AML-193 (cell line): ENCODE measurements at regions not wholly inside any gene's neighbourhood (a gene's known extent, or its start where the extent isn't known, plus 50 kb on each side); places are given as distances from the start of the nearest gene placed in this dataset.
A peak's percentile ranks its signal among the peaks of the same experiment; 100 is the strongest.
"Not testable (repeated sequence)": the region's sequence is repeated elsewhere in the genome, so short reads cannot be mapped to it uniquely, and the experiment has no call there.

Experiments
- DNase-seq, 2 experiments: peaks; one replicate each; lab custom pipeline; 2025; lab: John Stamatoyannopoulos, UW

GRCh38 chr5:121485281-121485680 lies 366.4 kb upstream of the FTMT start:
- no peak for DNase-seq

GRCh38 chr5:121485999-121486398 lies 365.7 kb upstream of the FTMT start:
- DNase-seq: not testable (repeated sequence)

GRCh38 chr5:121489972-121490371 lies 361.7 kb upstream of the FTMT start:
- no peak for DNase-seq

GRCh38 chr5:121497176-121497575 lies 354.5 kb upstream of the FTMT start:
- no peak for DNase-seq

- DNase-seq: no peak
Observed at GRCh38 chr5:121500310-121500709, 351.4 kb upstream of the FTMT start.

- DNase-seq: no peak
Observed at GRCh38 chr5:121503111-121503840, 348.4 kb upstream of the FTMT start.

GRCh38 chr5:121516997-121517396 lies 334.7 kb upstream of the FTMT start:
- DNase-seq: no peak

GRCh38 chr5:121525706-121526105 lies 326.0 kb upstream of the FTMT start:
- DNase-seq: no peak

GRCh38 chr5:121526908-121527307 lies 324.8 kb upstream of the FTMT start:
- DNase-seq: no peak

GRCh38 chr5:121533814-121534213 lies 317.9 kb upstream of the FTMT start:
- no peak for DNase-seq

GRCh38 chr5:121550989-121551388 lies 300.7 kb upstream of the FTMT start:
- DNase-seq: no peak

- DNase-seq: no peak
Observed at GRCh38 chr5:121559832-121560231, 291.9 kb upstream of the FTMT start.

GRCh38 chr5:121572061-121572460 lies 279.6 kb upstream of the FTMT start:
- no peak for DNase-seq

GRCh38 chr5:121573721-121574382 lies 277.8 kb upstream of the FTMT start:
- no peak for DNase-seq

GRCh38 chr5:121581588-121581987 lies 270.1 kb upstream of the FTMT start:
- no peak for DNase-seq

- DNase-seq: no peak
Observed at GRCh38 chr5:121596882-121597281, 254.8 kb upstream of the FTMT start.

GRCh38 chr5:121608826-121609225 lies 242.9 kb upstream of the FTMT start:
- no peak for DNase-seq

GRCh38 chr5:121624035-121624434 lies 227.6 kb upstream of the FTMT start:
- no peak for DNase-seq

GRCh38 chr5:121628783-121629182 lies 222.9 kb upstream of the FTMT start:
- peak in 1 of 2 experiments; percentile 1 for DNase-seq

- DNase-seq: no peak
Observed at GRCh38 chr5:121630402-121630801, 221.3 kb upstream of the FTMT start.

- DNase-seq: no peak
Observed at GRCh38 chr5:121634946-121635345, 216.7 kb upstream of the FTMT start.

GRCh38 chr5:121638126-121638525 lies 213.6 kb upstream of the FTMT start:
- no peak for DNase-seq

GRCh38 chr5:121640298-121640697 lies 211.4 kb upstream of the FTMT start:
- no peak for DNase-seq

- no peak for DNase-seq
Observed at GRCh38 chr5:121658221-121658620, 193.5 kb upstream of the FTMT start.
